NT2/D1 (cell line): ENCODE measurements at regions not wholly inside any gene's neighbourhood (a gene's known extent, or its start where the extent isn't known, plus 50 kb on each side); places are given as distances from the start of the nearest gene placed in this dataset.

ENCODE experiments used
- SUZ12 ChIP-seq: IDR thresholded peaks from 2 replicates; pipeline ENCODE4 v1.6.1; 2011; ENCODE audit not compliant: insufficient read length, insufficient read depth; ENCODE audit errors: extremely low read depth
- YY1 ChIP-seq: IDR thresholded peaks from 2 replicates; pipeline ENCODE4 v1.6.1; 2011; ENCODE audit not compliant: insufficient read length, insufficient read depth
- ZNF274 ChIP-seq: IDR thresholded peaks from 2 replicates; pipeline ENCODE4 v1.6.1; 2011; ENCODE audit warnings: mild to moderate bottlenecking, low read depth, low read length

GRCh38 chr2:195320413-195320973 is 336.5 kb upstream of the SLC39A10 start:
- TF ChIP-seq YY1 (no peak), ZNF274 (no peak), SUZ12 (no peak)
